K562 (cell line): ENCODE measurements at regions not wholly inside any gene's neighbourhood (a gene's known extent, or its start where the extent isn't known, plus 50 kb on each side); places are given as distances from the start of the nearest gene placed in this dataset.

Source experiments
- ATAC-seq: fragments of 200-7000 bp; cut with Tn5 transposase; 3 replicates; pipeline ENCODE4 v1.9.1; 2020; ENCODE audit warnings: moderate library complexity
- BruUV-seq: library from RNA; stranded (reverse); fragments of 400-500 nt; replicated peaks from 2 replicates; lab custom pipeline; 2021; lab: Mats Ljungman, UMichigan
- CTCF ChIA-PET: fragments of 300-600 bp; formaldehyde crosslinking; extraction: SDS; loops from one replicate; lab custom pipeline; 2021; ENCODE audit warnings: low intra/inter-chr PET ratio; lab: Yijun Ruan, JAX
- POLR2A ChIA-PET: fragments of 300-600, 350-650 bp; sonication (Branson Sonifier 250); formaldehyde crosslinking; extraction: SDS; loops from one replicate; lab custom pipeline; 2021; ENCODE audit warnings: antibody characterized with exemption, inconsistent platforms; lab: Yijun Ruan, JAX
- DNase-seq, 4 experiments: peaks; one replicate each; pipeline versions ENCODE4 v3.0.0 to v3.0.0-alpha.2; 2011 to 2018; ENCODE audit warnings: low spot score in 3 of 4, mixed read lengths in 3 of 4; ENCODE audit errors: extremely low read depth in 1 of 4
- FAIRE-seq: peaks from 2 replicates; lab custom pipeline; 2011; peaks lifted over from hg19 to GRCh38; lab: Jason Lieb, UNC
- H2AFZ ChIP-seq: 2 replicates; pipeline ENCODE4 v1.6.0; 2011; ENCODE audit warnings: low read depth, low read length, control low read depth, inconsistent platforms
- H3K27ac ChIP-seq: fragments of 200-600 bp; 3 replicates; pipeline ENCODE4 v1.8.0; 2011; ENCODE audit warnings: low read depth, mild to moderate bottlenecking, control low read depth, inconsistent platforms, low read length, moderate library complexity, mixed read lengths; ENCODE audit errors: extremely low read depth
- H3K27me3 ChIP-seq, 2 experiments: fragments of 300-600 bp in 1 of 2; 2 replicates in 1 of 2; 3 replicates in 1 of 2; pipeline versions ENCODE4 v1.6.0 to v1.8.0; 2011; ENCODE audit warnings: inconsistent platforms in 2 of 2, low read length in 2 of 2, mild to moderate bottlenecking in 1 of 2, mixed read lengths in 1 of 2, moderate library complexity in 1 of 2; ENCODE audit not compliant: control insufficient read depth in 2 of 2, insufficient read depth in 2 of 2
- H3K36me3 ChIP-seq: fragments of 300-600 bp; 3 replicates; pipeline ENCODE4 v1.8.0; 2011; ENCODE audit warnings: mild to moderate bottlenecking, low read length, inconsistent platforms; ENCODE audit not compliant: control insufficient read depth, insufficient read depth
- H3K4me1 ChIP-seq, 2 experiments: fragments of 200-600 bp in 1 of 2; replicated peaks in 1 of 2; 2 replicates in 1 of 2; 3 replicates in 1 of 2; pipeline versions ENCODE4 v1.5.1 to v1.8.0; 2011; ENCODE audit warnings: inconsistent platforms in 2 of 2, low read length in 2 of 2, mild to moderate bottlenecking in 1 of 2, mixed read lengths in 1 of 2, moderate library complexity in 1 of 2; ENCODE audit not compliant: control insufficient read depth in 2 of 2, insufficient read depth in 2 of 2
- H3K4me2 ChIP-seq: 2 replicates; pipeline ENCODE4 v1.6.1; 2011; ENCODE audit warnings: low read length, control low read depth, inconsistent platforms, mixed read lengths; ENCODE audit not compliant: insufficient read depth
- H3K4me3 ChIP-seq: fragments of 200-600 bp; sonication (generic), shearing (Covaris generic); 2 replicates; pipeline ENCODE4 v1.5.1; 2016; ENCODE audit warnings: control low read depth, inconsistent platforms
- H3K79me2 ChIP-seq: fragments of 200-600 bp; 3 replicates; pipeline ENCODE4 v1.8.0; 2011; ENCODE audit warnings: low read length, inconsistent platforms; ENCODE audit not compliant: control insufficient read depth, insufficient read depth
- H3K9ac ChIP-seq, 2 experiments: 2 replicates each; pipeline versions ENCODE4 v1.6.0 to v1.6.1; 2011; ENCODE audit warnings: low read depth in 2 of 2, low read length in 2 of 2, control low read depth in 1 of 2, inconsistent platforms in 1 of 2, mild to moderate bottlenecking in 1 of 2, mixed read lengths in 1 of 2; ENCODE audit not compliant: insufficient read depth in 1 of 2
- H3K9me1 ChIP-seq: one replicate; pipeline ENCODE4 v1.6.0; 2011; ENCODE audit warnings: inconsistent platforms, mild to moderate bottlenecking, low read length, moderate library complexity; ENCODE audit not compliant: control insufficient read depth, insufficient read depth
- H3K9me3 ChIP-seq: replicated peaks from 2 replicates; pipeline ENCODE4 v1.5.1; 2011; ENCODE audit warnings: low read depth, low read length, inconsistent platforms; ENCODE audit not compliant: control insufficient read depth, insufficient read depth
- H4K20me1 ChIP-seq: replicated peaks from 2 replicates; pipeline ENCODE4 v1.6.1; 2011; ENCODE audit warnings: low read length, inconsistent platforms, mixed read lengths; ENCODE audit not compliant: control insufficient read depth, insufficient read depth
- CBX8 ChIP-seq: fragments of 200-600 bp; sonication (generic); IDR thresholded peaks from 2 replicates; pipeline ENCODE4 v1.6.1; 2012; ENCODE audit warnings: borderline replicate concordance, mixed run types, low read depth, mild to moderate bottlenecking, moderate library complexity, mixed read lengths, low read length, control low read depth, inconsistent platforms; ENCODE audit not compliant: poor library complexity, severe bottlenecking; ENCODE audit errors: extremely low read depth
- CSDE1 ChIP-seq, 2 experiments: fragments of 450-650 bp; IDR thresholded peaks; 2 replicates each; pipeline ENCODE4 v1.6.1; 2016; ENCODE audit warnings: mild to moderate bottlenecking in 1 of 2
- JUND ChIP-seq, 2 experiments: IDR thresholded peaks; 2 replicates in 1 of 2; 3 replicates in 1 of 2; pipeline ENCODE4 v1.6.1; 2011; ENCODE audit warnings: borderline replicate concordance in 2 of 2, low read depth in 2 of 2, low read length in 2 of 2, improper control_type of control experiment in 1 of 2, missing biosample characterization in 1 of 2, missing genetic modification characterization in 1 of 2, missing genetic modification reagents in 1 of 2
- NELFE ChIP-seq: IDR thresholded peaks from 2 replicates; pipeline ENCODE4 v1.6.1; 2011; ENCODE audit warnings: mild to moderate bottlenecking; ENCODE audit not compliant: insufficient read depth, insufficient read length
- NR2C1 ChIP-seq, 2 experiments: fragments of 450-650 bp; IDR thresholded peaks; 2 replicates each; pipeline ENCODE4 v1.6.1; 2017; ENCODE audit warnings: mild to moderate bottlenecking in 2 of 2, antibody characterized with exemption in 1 of 2, inconsistent platforms in 1 of 2, missing compliant biosample characterization in 1 of 2, missing genetic modification characterization in 1 of 2
- PHF20 ChIP-seq: fragments of 450-650 bp; IDR thresholded peaks from 2 replicates; pipeline ENCODE4 v1.6.1; 2018; ENCODE audit not compliant: partially characterized antibody
- PHF21A ChIP-seq: fragments of 450-650 bp; IDR thresholded peaks from 2 replicates; pipeline ENCODE4 v1.6.1; 2017; ENCODE audit warnings: low read depth, borderline replicate concordance
- PTBP1 ChIP-seq: fragments of 200-400 bp; formaldehyde crosslinking; IDR thresholded peaks from 2 replicates; pipeline ENCODE4 v1.6.1; 2017; ENCODE audit warnings: low read depth, low read length
- ZBTB7A ChIP-seq: IDR thresholded peaks from 2 replicates; pipeline ENCODE4 v1.6.1; 2011; ENCODE audit warnings: low read depth, mild to moderate bottlenecking, low read length, moderate library complexity, borderline replicate concordance; ENCODE audit not compliant: control insufficient read depth
- ZNF184 ChIP-seq: sonication (generic); formaldehyde crosslinking; IDR thresholded peaks from 2 replicates; pipeline ENCODE4 v1.5.0; 2020; ENCODE audit warnings: missing genetic modification reagents
- ZNF197 ChIP-seq: fragments of 200-800 bp; sonication (Bioruptor generic); IDR thresholded peaks from 2 replicates; pipeline ENCODE4 v1.6.1; 2016; ENCODE audit warnings: low read depth, missing genetic modification characterization, missing compliant biosample characterization
- ZNF232 ChIP-seq: sonication (generic); formaldehyde crosslinking; IDR thresholded peaks from 2 replicates; pipeline ENCODE4 v1.8.0; 2022; ENCODE audit warnings: mild to moderate bottlenecking, missing genetic modification reagents
- ZNF253 ChIP-seq: fragments of 250-450 bp; sonication (Bioruptor Pico); conservative IDR thresholded peaks from 2 replicates; pipeline ENCODE4 v1.6.1; 2021; ENCODE audit warnings: mild to moderate bottlenecking
- WGBS: fragments of 100-300 bp; shearing (Covaris generic); methylation state at CpG from one replicate; pipeline ENCODE4 v1.1.6; 2016; ENCODE audit warnings: low coverage, mixed read lengths; ENCODE audit not compliant: insufficient coverage; ENCODE audit errors: missing lambda C conversion rate; 5-methylcytosine and 5-hydroxymethylcytosine counted together
- in situ Hi-C: fragments of 300-500 bp; cut with MboI; formaldehyde crosslinking; loops from 4 replicates; pipeline ENCODE4 v1.15.0; 2018; ENCODE audit warnings: inconsistent platforms, mixed read lengths
- intact Hi-C: fragments of 100-400 bp; cut with micrococcal nuclease; formaldehyde crosslinking; loops from 2 replicates; pipeline ENCODE4 v1.14.2; 2022
- TF ChIP-seq, protein P1 (sequence below): sonication (generic); formaldehyde crosslinking; IDR thresholded peaks from 2 replicates; pipeline ENCODE4 v1.9.0; 2022; ENCODE audit warnings: mild to moderate bottlenecking, missing genetic modification reagents
- TF ChIP-seq, protein P2 (sequence below): sonication (generic); formaldehyde crosslinking; IDR thresholded peaks from 2 replicates; pipeline ENCODE4 v1.5.0; 2020; ENCODE audit warnings: missing genetic modification reagents
- TF ChIP-seq, protein P3 (sequence below): fragments of 450-650 bp; conservative IDR thresholded peaks from 2 replicates; pipeline ENCODE4 v1.6.1; 2016; ENCODE audit warnings: missing genetic modification characterization, low read depth, mild to moderate bottlenecking, control low read depth, missing compliant biosample characterization
- TF ChIP-seq, protein P4 (sequence below): fragments of 250-450 bp; sonication (Bioruptor Pico); IDR thresholded peaks from 2 replicates; pipeline ENCODE4 v1.8.0; 2022; ENCODE audit warnings: moderate library complexity, mild to moderate bottlenecking, inconsistent platforms
- TF ChIP-seq, protein P5 (sequence below): fragments of 250-450 bp; sonication (Bioruptor Pico); IDR thresholded peaks from 2 replicates; pipeline ENCODE4 v1.8.0; 2021; ENCODE audit warnings: borderline replicate concordance, mild to moderate bottlenecking, moderate library complexity; ENCODE audit not compliant: poor library complexity, severe bottlenecking

DNA sequence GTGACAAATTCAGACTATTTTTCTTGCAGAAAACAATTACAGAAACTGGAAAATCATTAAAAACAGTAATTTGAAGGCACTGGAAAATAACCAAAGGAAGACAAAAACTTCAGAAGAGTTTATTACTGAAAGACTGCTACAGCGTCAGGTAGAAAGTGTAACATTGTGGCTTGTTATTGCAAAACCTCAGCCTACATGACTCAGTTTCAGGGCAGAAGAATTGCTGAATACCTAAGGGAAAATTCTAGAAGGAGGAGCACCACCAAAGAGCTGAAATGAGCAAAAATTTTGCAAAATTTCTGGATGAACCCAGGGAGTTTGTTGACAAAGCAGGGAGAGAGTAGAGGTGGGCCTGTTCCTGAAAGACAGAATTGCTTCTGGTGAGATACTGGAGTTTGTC, 219.6 kb downstream of the C3orf38 start:
- H4K20me1 ChIP-seq: no peaks in the 10 kb centered on the region
- H2AFZ ChIP-seq: no peak overlapping the region
- FAIRE-seq (no peak), DNase-seq (no peak), ATAC-seq (no peak)
- intact Hi-C loops (no loop called here), in situ Hi-C loops (no loop called here)
- H3K9ac ChIP-seq: no peak overlapping the region
- H3K36me3 ChIP-seq: no peaks in the 10 kb centered on the region
- H3K9me1 ChIP-seq: no peaks in the 10 kb centered on the region
- H3K4me1 ChIP-seq: no peaks in the 10 kb centered on the region
- no peak overlapping the region for H3K4me3 ChIP-seq
- CTCF ChIA-PET: no interaction called here
- no peak overlapping the region for H3K27ac ChIP-seq
- no peaks in the 10 kb centered on the region for H3K27me3 ChIP-seq
- H3K79me2 ChIP-seq: no peaks in the 10 kb centered on the region
- H3K9me3 ChIP-seq: no peaks in the 10 kb centered on the region
- 0% methylated on average over 1 of the region's 1 CpG for WGBS
- no TSS peak for BruUV-seq
- TF ChIP-seq PHF21A: no peak
- TF ChIP-seq, protein P1, sequence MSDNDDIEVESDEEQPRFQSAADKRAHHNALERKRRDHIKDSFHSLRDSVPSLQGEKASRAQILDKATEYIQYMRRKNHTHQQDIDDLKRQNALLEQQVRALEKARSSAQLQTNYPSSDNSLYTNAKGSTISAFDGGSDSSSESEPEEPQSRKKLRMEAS (CRISPR knock-in tag): no peak
- TF ChIP-seq ZBTB7A: no peak
- TF ChIP-seq, protein P2, sequence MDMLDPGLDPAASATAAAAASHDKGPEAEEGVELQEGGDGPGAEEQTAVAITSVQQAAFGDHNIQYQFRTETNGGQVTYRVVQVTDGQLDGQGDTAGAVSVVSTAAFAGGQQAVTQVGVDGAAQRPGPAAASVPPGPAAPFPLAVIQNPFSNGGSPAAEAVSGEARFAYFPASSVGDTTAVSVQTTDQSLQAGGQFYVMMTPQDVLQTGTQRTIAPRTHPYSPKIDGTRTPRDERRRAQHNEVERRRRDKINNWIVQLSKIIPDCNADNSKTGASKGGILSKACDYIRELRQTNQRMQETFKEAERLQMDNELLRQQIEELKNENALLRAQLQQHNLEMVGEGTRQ: no peak
- TF ChIP-seq CBX8: no peak
- TF ChIP-seq ZNF253 (CRISPR knock-in tag): no peak
- no peak for TF ChIP-seq ZNF197
- no peak for TF ChIP-seq CSDE1 (IDR thresholded peaks at IDR 0.05)
- TF ChIP-seq, protein P3, sequence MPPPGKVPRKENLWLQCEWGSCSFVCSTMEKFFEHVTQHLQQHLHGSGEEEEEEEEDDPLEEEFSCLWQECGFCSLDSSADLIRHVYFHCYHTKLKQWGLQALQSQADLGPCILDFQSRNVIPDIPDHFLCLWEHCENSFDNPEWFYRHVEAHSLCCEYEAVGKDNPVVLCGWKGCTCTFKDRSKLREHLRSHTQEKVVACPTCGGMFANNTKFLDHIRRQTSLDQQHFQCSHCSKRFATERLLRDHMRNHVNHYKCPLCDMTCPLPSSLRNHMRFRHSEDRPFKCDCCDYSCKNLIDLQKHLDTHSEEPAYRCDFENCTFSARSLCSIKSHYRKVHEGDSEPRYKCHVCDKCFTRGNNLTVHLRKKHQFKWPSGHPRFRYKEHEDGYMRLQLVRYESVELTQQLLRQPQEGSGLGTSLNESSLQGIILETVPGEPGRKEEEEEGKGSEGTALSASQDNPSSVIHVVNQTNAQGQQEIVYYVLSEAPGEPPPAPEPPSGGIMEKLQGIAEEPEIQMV (tag): no peak
- TF ChIP-seq, protein P4, sequence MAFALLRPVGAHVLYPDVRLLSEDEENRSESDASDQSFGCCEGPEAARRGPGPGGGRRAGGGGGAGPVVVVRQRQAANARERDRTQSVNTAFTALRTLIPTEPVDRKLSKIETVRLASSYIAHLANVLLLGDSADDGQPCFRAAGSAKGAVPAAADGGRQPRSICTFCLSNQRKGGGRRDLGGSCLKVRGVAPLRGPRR (CRISPR knock-in tag): no peak
- TF ChIP-seq PHF20: no peak
- TF ChIP-seq PTBP1: no peak
- TF ChIP-seq JUND (IDR thresholded peaks at IDR 0.05; ENCODE audit: borderline replicate concordance, low read depth, low read length): no peak
- TF ChIP-seq JUND (tag; IDR thresholded peaks at IDR 0.05; ENCODE audit: borderline replicate concordance, low read depth, low read length): no peak
- TF ChIP-seq, protein P5, sequence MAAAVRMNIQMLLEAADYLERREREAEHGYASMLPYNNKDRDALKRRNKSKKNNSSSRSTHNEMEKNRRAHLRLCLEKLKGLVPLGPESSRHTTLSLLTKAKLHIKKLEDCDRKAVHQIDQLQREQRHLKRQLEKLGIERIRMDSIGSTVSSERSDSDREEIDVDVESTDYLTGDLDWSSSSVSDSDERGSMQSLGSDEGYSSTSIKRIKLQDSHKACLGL (CRISPR knock-in tag): no peak
- no peak for TF ChIP-seq NR2C1 (IDR thresholded peaks at IDR 0.05)
- TF ChIP-seq NR2C1 (tag; IDR thresholded peaks at IDR 0.05): no peak
- no peak for TF ChIP-seq ZNF232 (CRISPR knock-in tag)
- TF ChIP-seq NELFE: no peak
- no peak for TF ChIP-seq ZNF184
- POLR2A ChIA-PET: no interaction called here
- H3K4me2 ChIP-seq: no peak overlapping the region
